ENCODE measurements at regions not wholly inside any gene's neighbourhood (a gene's known extent, or its start where the extent isn't known, plus 50 kb on each side); places are given as distances from the start of the nearest gene placed in this dataset.

DNA sequence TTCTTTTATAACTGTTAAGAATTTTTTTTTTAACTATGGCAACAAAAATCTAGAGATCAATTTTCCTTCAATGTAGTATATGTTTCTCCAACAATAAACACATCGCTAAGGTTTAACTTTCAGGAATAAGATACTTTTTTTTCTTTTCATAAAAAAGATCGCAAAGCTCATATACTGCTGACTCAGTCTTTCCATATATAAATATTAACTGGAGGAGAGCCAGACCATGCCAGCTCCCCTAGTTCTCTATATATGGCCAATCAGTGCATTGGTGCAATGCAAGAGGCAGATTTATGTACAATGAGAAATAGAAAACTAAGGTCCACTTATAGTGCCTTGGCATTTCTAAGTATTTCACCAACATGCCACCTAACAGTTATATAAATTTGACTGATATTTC is 89.2 kb upstream of the GAS1 start:
- TF ChIP-seq, protein P1, sequence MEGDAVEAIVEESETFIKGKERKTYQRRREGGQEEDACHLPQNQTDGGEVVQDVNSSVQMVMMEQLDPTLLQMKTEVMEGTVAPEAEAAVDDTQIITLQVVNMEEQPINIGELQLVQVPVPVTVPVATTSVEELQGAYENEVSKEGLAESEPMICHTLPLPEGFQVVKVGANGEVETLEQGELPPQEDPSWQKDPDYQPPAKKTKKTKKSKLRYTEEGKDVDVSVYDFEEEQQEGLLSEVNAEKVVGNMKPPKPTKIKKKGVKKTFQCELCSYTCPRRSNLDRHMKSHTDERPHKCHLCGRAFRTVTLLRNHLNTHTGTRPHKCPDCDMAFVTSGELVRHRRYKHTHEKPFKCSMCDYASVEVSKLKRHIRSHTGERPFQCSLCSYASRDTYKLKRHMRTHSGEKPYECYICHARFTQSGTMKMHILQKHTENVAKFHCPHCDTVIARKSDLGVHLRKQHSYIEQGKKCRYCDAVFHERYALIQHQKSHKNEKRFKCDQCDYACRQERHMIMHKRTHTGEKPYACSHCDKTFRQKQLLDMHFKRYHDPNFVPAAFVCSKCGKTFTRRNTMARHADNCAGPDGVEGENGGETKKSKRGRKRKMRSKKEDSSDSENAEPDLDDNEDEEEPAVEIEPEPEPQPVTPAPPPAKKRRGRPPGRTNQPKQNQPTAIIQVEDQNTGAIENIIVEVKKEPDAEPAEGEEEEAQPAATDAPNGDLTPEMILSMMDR (IDR thresholded peaks at IDR 0.05; ENCODE audit: control extremely low read depth in 1 of 3, insufficient read depth in 1 of 3, low read depth in 1 of 3, low read length in 3 of 3): no peak
- TF ChIP-seq POLR2AphosphoS5 (IDR thresholded peaks at IDR 0.05; ENCODE audit: low read depth, low read length) (no peak), CREB1 (IDR thresholded peaks at IDR 0.05) (no peak), SP2 (IDR thresholded peaks at IDR 0.05; ENCODE audit: low read length) (no peak), TEAD4 (IDR thresholded peaks at IDR 0.05; ENCODE audit: low read depth, low read length) (no peak), SIRT6 (IDR thresholded peaks at IDR 0.05; ENCODE audit: low read length) (no peak)
